22Rv1 (cell line): ENCODE measurements at regions not wholly inside any gene's neighbourhood (a gene's known extent, or its start where the extent isn't known, plus 50 kb on each side); places are given as distances from the start of the nearest gene placed in this dataset.

Experiments used
- CTCF ChIP-seq: fragments of 450-650 bp; IDR thresholded peaks from 2 replicates; pipeline ENCODE4 v1.5.1; 2017; ENCODE audit warnings: mild to moderate bottlenecking
- ZFX ChIP-seq: fragments of 450-650 bp; IDR thresholded peaks from 2 replicates; pipeline ENCODE4 v1.6.1; 2017; ENCODE audit warnings: antibody characterized with exemption, borderline replicate concordance

DNA sequence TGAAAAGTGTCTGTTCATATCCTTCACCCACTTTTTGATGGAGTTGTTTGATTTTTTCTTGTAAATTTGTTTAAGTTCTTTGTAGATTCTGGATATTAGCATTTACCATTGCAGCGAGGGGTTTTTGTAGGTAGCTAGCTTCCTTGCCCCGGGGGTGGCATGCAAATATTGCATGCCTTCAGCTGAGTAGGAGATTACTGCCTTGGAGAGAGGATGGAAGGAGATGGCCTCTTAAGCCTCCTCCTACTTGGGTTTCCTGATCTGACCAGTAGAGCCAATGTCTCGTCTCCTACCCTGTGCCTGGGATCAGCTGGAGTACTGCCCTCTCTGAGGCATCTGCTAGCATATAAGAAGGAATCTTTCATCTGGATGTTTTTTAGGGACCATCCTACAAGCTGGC is 134.4 kb upstream of the CCND2 start:
- TF ChIP-seq CTCF (no peak), ZFX (no peak)
